SK-N-MC (cell line): ENCODE measurements at regions not wholly inside any gene's neighbourhood (a gene's known extent, or its start where the extent isn't known, plus 50 kb on each side); places are given as distances from the start of the nearest gene placed in this dataset.

Experiments used
- DNase-seq: peaks from one replicate; pipeline ENCODE4 v3.0.0-alpha.2; 2011; ENCODE audit warnings: low read depth, low spot score
- H3K27ac ChIP-seq: fragments of 200-600 bp; sonication (generic); 2 replicates; pipeline ENCODE4 v1.5.1; 2016; ENCODE audit warnings: mixed run types
- H3K36me3 ChIP-seq: fragments of 200-600 bp; sonication (generic); 2 replicates; pipeline ENCODE4 v1.6.1; 2017; ENCODE audit warnings: antibody characterized with exemption, low read length, mixed read lengths; ENCODE audit not compliant: insufficient read depth
- H3K4me3 ChIP-seq: fragments of 200-600 bp; sonication (generic); 2 replicates; pipeline ENCODE4 v1.5.1; 2016
- H3K9ac ChIP-seq: fragments of 200-600 bp; sonication (generic); 2 replicates; pipeline ENCODE4 v1.8.0; 2017; ENCODE audit warnings: mixed run types, mixed read lengths; ENCODE audit not compliant: insufficient read length
- H3K9me3 ChIP-seq: fragments of 200-600 bp; sonication (generic); 2 replicates; pipeline ENCODE4 v1.6.1; 2017; ENCODE audit warnings: low read depth, mild to moderate bottlenecking, antibody characterized with exemption, low read length, moderate library complexity, mixed read lengths
- EZH2 ChIP-seq: fragments of 200-600 bp; sonication (generic); IDR thresholded peaks from one replicate; pipeline ENCODE4 v1.6.1; 2017; ENCODE audit warnings: antibody characterized with exemption
- FOXP2 ChIP-seq: optimal IDR thresholded peaks from 2 replicates; pipeline ENCODE3; 2011; ENCODE audit warnings: mild to moderate bottlenecking, moderate library complexity; ENCODE audit not compliant: insufficient read depth; ENCODE audit errors: extremely low read length, control extremely low read depth
- POLR2AphosphoS5 ChIP-seq: IDR thresholded peaks from 2 replicates; pipeline ENCODE4 v1.6.1; 2012; ENCODE audit warnings: mild to moderate bottlenecking, low read depth, low read length, borderline replicate concordance

- Histone ChIP-seq H3K27ac (no peak overlapping the region; the same call in 1 of the 2 replicates), H3K4me3 (no peak overlapping the region), H3K9me3 (no peaks in the 10 kb centered on the region), H3K36me3 (no peaks in the 10 kb centered on the region), H3K9ac (no peak overlapping the region)
- TF ChIP-seq EZH2 (no peak), FOXP2 (no peak), POLR2AphosphoS5 (no peak)
- no peak for DNase-seq
Observed at GRCh38 chr20:50455656-50456451, 54.3 kb upstream of the PTPN1 start.

GRCh38 chr20:50456452-50457324, 53.5 kb upstream of the PTPN1 start:
- Histone ChIP-seq H3K4me3 (no peak overlapping the region), H3K9ac (no peak overlapping the region), H3K27ac (peak overlapping the region; percentile 60; the same call in 1 of the 2 replicates), H3K36me3 (no peaks in the 10 kb centered on the region), H3K9me3 (no peaks in the 10 kb centered on the region)
- TF ChIP-seq POLR2AphosphoS5 (no peak; the same call in 1 of the 2 replicates), FOXP2 (no peak), EZH2 (no peak)
- peak; percentile 85 for DNase-seq

- TF ChIP-seq EZH2 = no peak
- TF ChIP-seq FOXP2 = no peak
- no peak for TF ChIP-seq POLR2AphosphoS5
- Histone ChIP-seq H3K27ac (0 out of 2 replicates have a peak overlapping the region, but pooled peaks have one; percentile 31), H3K36me3 (no peaks in the 10 kb centered on the region), H3K4me3 (no peak overlapping the region), H3K9me3 (no peaks in the 10 kb centered on the region), H3K9ac (no peak overlapping the region)
- no peak for DNase-seq
Observed at GRCh38 chr20:50459124-50459918, 50.9 kb upstream of the PTPN1 start.

- no peak overlapping the region for H3K9ac ChIP-seq
- no peak for TF ChIP-seq POLR2AphosphoS5
- no peak for TF ChIP-seq FOXP2
- TF ChIP-seq EZH2 = no peak
- no peaks in the 10 kb centered on the region for H3K9me3 ChIP-seq
- DNase-seq = no peak
- no peak overlapping the region for H3K4me3 ChIP-seq
- H3K27ac ChIP-seq = no peak overlapping the region
- no peaks in the 10 kb centered on the region for H3K36me3 ChIP-seq
Observed at GRCh38 chr20:50460115-50460607, 50.0 kb upstream of the PTPN1 start.
